GM12872 (cell line): ENCODE measurements at regions not wholly inside any gene's neighbourhood (a gene's known extent, or its start where the extent isn't known, plus 50 kb on each side); places are given as distances from the start of the nearest gene placed in this dataset.

ENCODE experiments used
- TF ChIP-seq, protein P1 (sequence below): IDR thresholded peaks from 3 replicates; pipeline ENCODE4 v1.5.1; 2011; ENCODE audit warnings: low read depth, mild to moderate bottlenecking, low read length, moderate library complexity; ENCODE audit not compliant: insufficient read depth

DNA sequence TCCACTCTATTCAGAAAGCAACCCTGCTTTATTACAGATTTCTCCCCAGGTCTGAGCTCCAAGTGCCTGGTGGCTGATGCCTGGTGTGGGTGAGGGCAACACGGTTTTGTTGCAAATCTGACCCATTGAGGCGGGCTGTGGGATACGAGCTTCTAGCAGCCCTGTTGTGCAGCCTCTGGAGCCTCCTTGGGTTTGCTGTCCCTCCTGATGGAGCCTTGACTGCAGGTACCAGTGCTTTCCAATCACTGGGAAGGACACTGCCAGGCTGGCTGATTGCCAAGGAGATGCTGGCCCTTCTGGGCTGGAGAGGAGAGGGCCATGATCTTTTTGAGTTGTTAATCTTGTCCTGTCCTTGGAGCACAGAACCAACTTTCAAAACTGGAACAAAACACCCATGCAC lies 151.0 kb upstream of the RGMA start:
- TF ChIP-seq, protein P1, sequence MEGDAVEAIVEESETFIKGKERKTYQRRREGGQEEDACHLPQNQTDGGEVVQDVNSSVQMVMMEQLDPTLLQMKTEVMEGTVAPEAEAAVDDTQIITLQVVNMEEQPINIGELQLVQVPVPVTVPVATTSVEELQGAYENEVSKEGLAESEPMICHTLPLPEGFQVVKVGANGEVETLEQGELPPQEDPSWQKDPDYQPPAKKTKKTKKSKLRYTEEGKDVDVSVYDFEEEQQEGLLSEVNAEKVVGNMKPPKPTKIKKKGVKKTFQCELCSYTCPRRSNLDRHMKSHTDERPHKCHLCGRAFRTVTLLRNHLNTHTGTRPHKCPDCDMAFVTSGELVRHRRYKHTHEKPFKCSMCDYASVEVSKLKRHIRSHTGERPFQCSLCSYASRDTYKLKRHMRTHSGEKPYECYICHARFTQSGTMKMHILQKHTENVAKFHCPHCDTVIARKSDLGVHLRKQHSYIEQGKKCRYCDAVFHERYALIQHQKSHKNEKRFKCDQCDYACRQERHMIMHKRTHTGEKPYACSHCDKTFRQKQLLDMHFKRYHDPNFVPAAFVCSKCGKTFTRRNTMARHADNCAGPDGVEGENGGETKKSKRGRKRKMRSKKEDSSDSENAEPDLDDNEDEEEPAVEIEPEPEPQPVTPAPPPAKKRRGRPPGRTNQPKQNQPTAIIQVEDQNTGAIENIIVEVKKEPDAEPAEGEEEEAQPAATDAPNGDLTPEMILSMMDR, result no peak

DNA sequence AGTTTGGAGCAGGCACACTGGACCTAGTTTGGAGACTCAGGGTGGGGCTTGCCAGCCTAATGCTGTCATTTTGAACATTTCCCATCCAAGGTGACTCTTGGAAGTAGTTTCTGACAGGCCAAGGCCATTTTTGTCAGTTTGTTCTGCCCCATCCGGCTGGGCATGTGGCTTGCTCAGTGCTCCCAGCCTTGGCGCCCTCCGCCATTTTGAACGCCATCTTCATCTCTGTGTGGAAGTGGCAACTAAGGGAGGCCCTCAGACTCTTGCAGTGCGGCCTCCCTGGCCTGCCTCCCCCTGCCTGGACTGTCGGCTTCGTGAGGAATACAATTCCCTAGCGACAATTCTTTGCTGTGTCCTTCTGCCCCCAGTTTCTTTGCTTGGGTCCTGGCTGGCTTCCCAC lies 150.6 kb upstream of the RGMA start:
- TF ChIP-seq, protein P1, result no peak

DNA sequence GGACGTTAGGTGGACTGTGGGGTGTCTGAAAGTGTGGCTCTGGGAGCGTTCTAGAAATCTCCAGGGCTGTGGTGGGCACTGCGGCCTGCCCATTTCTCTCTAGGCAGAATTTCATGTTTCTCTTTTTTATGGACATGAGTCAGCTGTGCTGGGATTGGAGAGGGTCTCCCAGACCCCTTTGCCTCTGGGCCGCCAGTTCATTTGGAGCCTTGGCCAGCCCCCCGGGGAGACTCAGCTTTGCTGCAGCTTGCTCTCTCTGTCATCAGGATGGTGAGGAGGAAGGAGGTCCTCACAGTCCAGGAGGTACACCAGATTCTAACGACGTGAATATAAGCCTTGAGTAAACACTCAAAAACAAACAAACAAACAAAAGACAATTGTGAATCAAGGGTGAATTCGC lies 149.6 kb upstream of the RGMA start:
- TF ChIP-seq, protein P1, result no peak

DNA sequence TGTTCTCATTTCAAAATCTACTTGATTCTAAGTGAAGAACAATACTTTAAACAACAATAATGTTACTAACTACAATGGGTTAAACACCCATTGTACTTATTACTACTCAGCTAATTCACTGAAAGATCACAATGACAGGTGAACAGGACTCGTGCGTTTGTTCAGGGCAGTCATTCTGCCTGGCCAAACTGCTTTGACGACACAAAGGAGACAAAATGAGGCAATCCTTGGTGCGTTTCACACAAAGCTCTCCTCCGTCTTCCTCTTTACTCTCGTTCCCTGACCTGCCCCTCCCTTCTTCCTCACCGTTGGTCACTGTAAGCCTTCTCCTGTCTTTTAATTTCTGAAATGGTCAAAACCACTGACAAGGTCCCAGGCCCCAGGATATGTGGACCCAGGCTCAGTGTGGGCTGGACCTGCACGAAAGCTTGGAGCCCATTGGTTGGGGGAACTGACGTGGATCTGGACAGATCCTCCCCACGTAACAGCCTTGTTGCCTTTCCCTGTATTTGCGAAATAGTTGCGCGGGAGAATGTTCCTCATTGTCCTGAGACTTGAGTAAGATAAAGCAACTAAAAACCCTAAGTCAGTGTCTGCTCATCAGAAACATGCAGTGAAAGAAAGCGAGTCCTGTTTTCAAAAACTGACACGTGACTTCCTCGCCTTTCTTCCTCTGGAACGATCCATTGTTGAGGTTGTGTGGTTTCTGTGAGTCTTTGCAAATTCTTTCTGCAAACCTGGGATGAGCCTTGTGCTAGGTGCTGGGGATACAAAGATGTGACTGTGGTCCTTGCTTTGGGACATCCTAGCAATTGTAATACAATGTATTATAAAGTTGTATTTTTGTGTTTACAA lies 147.1 kb upstream of the RGMA start:
- TF ChIP-seq, protein P1, result no peak

DNA sequence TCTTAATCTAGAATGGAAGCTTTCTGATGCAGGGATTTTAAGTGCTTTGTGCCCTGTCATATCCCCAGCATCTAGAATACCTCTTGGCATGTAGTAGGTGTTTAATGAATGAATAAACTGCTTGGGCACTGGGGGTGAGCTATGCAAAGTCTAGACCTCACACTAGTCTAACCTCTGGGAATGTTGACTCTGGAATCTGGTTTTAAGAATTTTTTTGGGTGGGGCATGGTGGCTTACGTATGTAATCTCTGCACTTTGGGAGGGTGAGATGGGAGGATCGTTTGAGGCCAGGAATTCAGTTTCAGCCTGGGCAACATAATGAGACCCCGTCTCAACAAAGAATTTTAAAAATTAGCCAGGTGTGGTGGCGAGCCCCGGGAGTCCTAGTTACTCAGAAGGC lies 146.3 kb upstream of the RGMA start:
- TF ChIP-seq, protein P1, result no peak

DNA sequence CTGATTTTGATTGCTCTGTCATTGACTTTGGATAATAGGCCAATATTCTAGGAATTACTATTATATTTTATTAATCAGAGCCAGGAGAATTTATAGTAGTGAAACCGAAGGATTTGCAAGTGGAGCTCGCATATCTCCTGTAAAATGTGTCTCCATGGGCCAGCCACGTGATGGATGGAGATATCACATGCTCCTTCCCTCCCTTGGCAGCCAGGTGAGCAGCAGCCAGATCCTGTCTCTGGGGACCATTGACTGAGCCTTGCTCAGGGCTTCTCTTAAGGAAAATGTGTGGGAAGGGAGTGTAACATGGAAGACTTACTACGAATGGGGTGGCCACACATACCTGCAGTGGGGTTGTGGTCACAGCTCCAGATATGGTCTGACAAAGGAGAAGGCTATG lies 144.7 kb upstream of the RGMA start:
- TF ChIP-seq, protein P1, result no peak

DNA sequence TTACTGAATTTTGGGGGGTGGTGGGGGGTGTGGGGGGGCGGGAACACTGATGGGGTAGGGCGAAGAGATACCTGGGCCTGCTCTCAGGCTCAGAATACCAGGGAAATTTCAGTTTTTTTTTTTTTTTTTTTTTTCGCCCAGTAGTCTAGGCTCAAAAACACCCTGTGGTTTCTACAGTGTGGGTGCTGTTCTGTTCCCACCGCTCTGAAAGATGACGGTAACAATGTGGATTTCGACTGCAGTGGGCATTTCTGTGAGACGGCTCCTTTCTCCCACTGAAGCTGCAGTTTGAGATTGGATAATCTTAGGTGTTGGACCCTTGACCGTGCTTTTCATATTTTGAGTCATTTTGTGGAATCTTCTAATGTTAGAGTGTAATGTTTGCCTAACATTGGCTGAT lies 143.8 kb upstream of the RGMA start:
- TF ChIP-seq, protein P1, result no peak
